CD4-positive, alpha-beta memory T cell (primary cell): ENCODE measurements at regions not wholly inside any gene's neighbourhood (a gene's known extent, or its start where the extent isn't known, plus 50 kb on each side); places are given as distances from the start of the nearest gene placed in this dataset.

Source experiments
- CTCF ChIA-PET: fragments of 350-600 bp; sonication (Branson Sonifier 250); formaldehyde crosslinking; loops from one replicate; lab custom pipeline; 2021; ENCODE audit warnings: inconsistent platforms; ENCODE audit not compliant: partially characterized antibody; lab: Charles Lee
- POLR2A ChIA-PET: fragments of 350-600 bp; sonication (Branson Sonifier 250); formaldehyde crosslinking; loops from one replicate; lab custom pipeline; 2021; ENCODE audit not compliant: partially characterized antibody; lab: Charles Lee
- DNase-seq, 5 donors: peaks; one replicate each; pipeline versions ENCODE4 v3.0.0 to v3.0.0-alpha.2; 2020 to 2022; ENCODE audit warnings: mixed read lengths in 1 of 5
- H3K27ac ChIP-seq: one replicate; pipeline ENCODE4 v1.7.0; 2013; ENCODE audit warnings: low read depth, low read length
- H3K27me3 ChIP-seq: 2 replicates; pipeline ENCODE4 v1.7.0; 2013; ENCODE audit warnings: mild to moderate bottlenecking, low read length, moderate library complexity; ENCODE audit not compliant: insufficient read depth
- H3K36me3 ChIP-seq: 2 replicates; pipeline ENCODE4 v1.7.0; 2013; ENCODE audit warnings: mild to moderate bottlenecking, low read length, moderate library complexity; ENCODE audit not compliant: insufficient read depth
- H3K4me1 ChIP-seq: 2 replicates; pipeline ENCODE4 v1.7.0; 2013; ENCODE audit warnings: mild to moderate bottlenecking, low read length, moderate library complexity; ENCODE audit not compliant: insufficient read depth
- H3K4me3 ChIP-seq, 2 donors: one replicate each; pipeline ENCODE4 v1.7.0; 2013; ENCODE audit warnings: low read length in 2 of 2, mild to moderate bottlenecking in 1 of 2
- H3K9me3 ChIP-seq, 2 donors: one replicate each; pipeline ENCODE4 v1.7.0; 2013; ENCODE audit warnings: low read length in 2 of 2, control low read depth in 1 of 2; ENCODE audit not compliant: control insufficient read depth in 1 of 2
- H3K27ac Mint-ChIP-seq, 7 donors: one replicate each; pipeline ENCODE4 v1.8.0; 2020 to 2021; ENCODE audit warnings: mixed read lengths in 7 of 7, mild to moderate bottlenecking in 6 of 7, inconsistent platforms in 3 of 7, moderate library complexity in 3 of 7
- H3K27me3 Mint-ChIP-seq, 2 donors: one replicate each; pipeline ENCODE4 v1.8.0; 2020 to 2021; ENCODE audit warnings: mixed read lengths in 2 of 2
- H3K36me3 Mint-ChIP-seq, 2 donors: one replicate each; pipeline ENCODE4 v1.8.0; 2020 to 2021; ENCODE audit warnings: mixed read lengths in 2 of 2, inconsistent platforms in 1 of 2, mild to moderate bottlenecking in 1 of 2
- H3K4me1 Mint-ChIP-seq, 4 donors: one replicate each; pipeline ENCODE4 v1.8.0; 2020 to 2021; ENCODE audit warnings: mixed read lengths in 4 of 4, mild to moderate bottlenecking in 1 of 4
- H3K4me3 Mint-ChIP-seq, 8 donors: one replicate each; pipeline ENCODE4 v1.8.0; 2020 to 2021; ENCODE audit warnings: mixed read lengths in 8 of 8, mild to moderate bottlenecking in 7 of 8, moderate library complexity in 6 of 8, inconsistent platforms in 3 of 8
- H3K9me3 Mint-ChIP-seq, 8 donors: one replicate each; pipeline ENCODE4 v1.8.0; 2020 to 2021; ENCODE audit warnings: mixed read lengths in 8 of 8, mild to moderate bottlenecking in 5 of 8, inconsistent platforms in 3 of 8, moderate library complexity in 1 of 8
- intact Hi-C: fragments of 100-400 bp; cut with micrococcal nuclease; formaldehyde crosslinking; loops from one replicate; pipeline ENCODE4 v1.15.1; 2023

GRCh38 chr3:107208100-107208499 is 169.1 kb upstream of the CCDC54 start:
- CTCF ChIA-PET, result interaction anchor here (1.0 to 1.2 kb wide), 2 partner anchors 17 to 337 kb away, joined by 3 read pairs; no protein-coding TSS in a partner anchor

GRCh38 chr3:107208796-107209195 is 168.4 kb upstream of the CCDC54 start:
- H3K27ac ChIP-seq, result no peak overlapping the region
- no peaks in the 10 kb centered on the region for H3K27me3 ChIP-seq
- H3K4me1 Mint-ChIP-seq, result no peaks in the 10 kb centered on the region
- H3K27me3 Mint-ChIP-seq, result peaks cover 2 to 3% of the 10 kb centered on the region in 2 donors
- H3K36me3 Mint-ChIP-seq, result no peaks in the 10 kb centered on the region
- peaks cover 0 to 2% (median 0%) of the 10 kb centered on the region in 8 donors for H3K9me3 Mint-ChIP-seq
- POLR2A ChIA-PET, result no interaction called here
- H3K4me3 ChIP-seq, result no peak overlapping the region
- H3K27ac Mint-ChIP-seq, result no peak overlapping the region
- no peaks in the 10 kb centered on the region for H3K9me3 ChIP-seq
- DNase-seq, result no peak
- H3K4me1 ChIP-seq, result no peaks in the 10 kb centered on the region
- no peaks in the 10 kb centered on the region for H3K36me3 ChIP-seq
- no peak overlapping the region for H3K4me3 Mint-ChIP-seq
- intact Hi-C loops, result no loop called here
- CTCF ChIA-PET, result interaction anchor here (1.2 kb wide), 1 partner anchor 336 kb away, joined by 3 read pairs; no protein-coding TSS in a partner anchor

More at GRCh38 chr3:107208100-107208499, 169.1 kb upstream of the CCDC54 start:
- Mint-ChIP-seq H3K36me3 (no peaks in the 10 kb centered on the region), H3K4me3 (no peak overlapping the region), H3K27me3 (peaks cover 3 to 6% of the 10 kb centered on the region in 2 donors), H3K9me3 (peaks cover 0 to 2% (median 0%) of the 10 kb centered on the region in 8 donors), H3K4me1 (no peaks in the 10 kb centered on the region), H3K27ac (no peak overlapping the region)
- H3K27me3 ChIP-seq, result no peaks in the 10 kb centered on the region
- H3K36me3 ChIP-seq, result no peaks in the 10 kb centered on the region
- H3K4me1 ChIP-seq, result no peaks in the 10 kb centered on the region
- intact Hi-C loops, result no loop called here
- H3K9me3 ChIP-seq, result no peaks in the 10 kb centered on the region
- no peak overlapping the region for H3K27ac ChIP-seq
- DNase-seq, result no peak
- POLR2A ChIA-PET, result no interaction called here
- no peak overlapping the region for H3K4me3 ChIP-seq

GRCh38 chr3:107209302-107209990 is 167.8 kb upstream of the CCDC54 start:
- H3K27me3 ChIP-seq, result no peaks in the 10 kb centered on the region
- H3K36me3 ChIP-seq, result no peaks in the 10 kb centered on the region
- CTCF ChIA-PET, result no interaction called here
- H3K36me3 Mint-ChIP-seq, result no peaks in the 10 kb centered on the region
- no peak for DNase-seq
- H3K4me3 Mint-ChIP-seq, result no peak overlapping the region
- H3K4me3 ChIP-seq, result no peak overlapping the region
- H3K9me3 Mint-ChIP-seq, result peaks cover 0 to 2% (median 0%) of the 10 kb centered on the region in 8 donors
- POLR2A ChIA-PET, result no interaction called here
- no peaks in the 10 kb centered on the region for H3K9me3 ChIP-seq
- H3K27ac ChIP-seq, result no peak overlapping the region
- intact Hi-C loops, result no loop called here
- H3K4me1 Mint-ChIP-seq, result no peaks in the 10 kb centered on the region
- H3K27ac Mint-ChIP-seq, result no peak overlapping the region
- H3K4me1 ChIP-seq, result no peaks in the 10 kb centered on the region
- H3K27me3 Mint-ChIP-seq, result peaks cover 0 to 3% of the 10 kb centered on the region in 2 donors

GRCh38 chr3:107211608-107212007 is 165.6 kb upstream of the CCDC54 start:
- no peak for DNase-seq
- ChIA-PET CTCF (no interaction called here), POLR2A (no interaction called here)
- Mint-ChIP-seq H3K27ac (no peak overlapping the region), H3K4me1 (no peaks in the 10 kb centered on the region), H3K36me3 (no peaks in the 10 kb centered on the region), H3K27me3 (peaks cover 6 to 8% of the 10 kb centered on the region in 2 donors), H3K9me3 (no peaks in the 10 kb centered on the region), H3K4me3 (no peak overlapping the region)
- Histone ChIP-seq H3K4me3 (no peak overlapping the region), H3K27me3 (no peaks in the 10 kb centered on the region), H3K4me1 (no peaks in the 10 kb centered on the region), H3K36me3 (no peaks in the 10 kb centered on the region), H3K9me3 (no peaks in the 10 kb centered on the region), H3K27ac (no peak overlapping the region)
- intact Hi-C loops, result no loop called here

DNA sequence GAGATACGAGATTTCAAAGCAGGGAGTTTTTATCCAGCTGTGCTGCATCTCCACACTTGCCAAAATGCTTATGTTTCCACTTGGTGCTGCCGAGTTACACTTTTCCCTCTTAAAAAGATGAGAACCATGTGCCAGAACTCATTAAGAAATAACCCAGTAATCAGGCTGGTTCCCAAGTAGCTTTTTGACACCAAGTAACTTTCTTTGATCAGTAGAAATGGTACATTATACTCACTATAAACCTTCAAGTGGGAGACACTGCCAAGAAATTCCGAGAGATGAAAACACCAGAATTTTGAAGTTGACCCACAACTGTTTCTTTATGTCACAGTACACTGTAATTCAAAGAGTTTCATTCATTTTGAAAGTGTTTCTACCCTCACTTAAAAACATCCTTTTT is 164.6 kb upstream of the CCDC54 start:
- H3K4me1 Mint-ChIP-seq, result no peaks in the 10 kb centered on the region
- H3K27ac ChIP-seq, result no peak overlapping the region
- no peak for DNase-seq
- CTCF ChIA-PET, result no interaction called here
- H3K4me3 ChIP-seq, result no peak overlapping the region
- no peak overlapping the region for H3K4me3 Mint-ChIP-seq
- H3K9me3 ChIP-seq, result no peaks in the 10 kb centered on the region
- H3K36me3 ChIP-seq, result no peaks in the 10 kb centered on the region
- H3K9me3 Mint-ChIP-seq, result no peaks in the 10 kb centered on the region
- no peaks in the 10 kb centered on the region for H3K36me3 Mint-ChIP-seq
- POLR2A ChIA-PET, result no interaction called here
- H3K4me1 ChIP-seq, result no peaks in the 10 kb centered on the region
- H3K27me3 Mint-ChIP-seq, result peaks cover 6 to 8% of the 10 kb centered on the region in 2 donors
- intact Hi-C loops, result no loop called here
- H3K27me3 ChIP-seq, result no peaks in the 10 kb centered on the region
- H3K27ac Mint-ChIP-seq, result no peak overlapping the region

DNA sequence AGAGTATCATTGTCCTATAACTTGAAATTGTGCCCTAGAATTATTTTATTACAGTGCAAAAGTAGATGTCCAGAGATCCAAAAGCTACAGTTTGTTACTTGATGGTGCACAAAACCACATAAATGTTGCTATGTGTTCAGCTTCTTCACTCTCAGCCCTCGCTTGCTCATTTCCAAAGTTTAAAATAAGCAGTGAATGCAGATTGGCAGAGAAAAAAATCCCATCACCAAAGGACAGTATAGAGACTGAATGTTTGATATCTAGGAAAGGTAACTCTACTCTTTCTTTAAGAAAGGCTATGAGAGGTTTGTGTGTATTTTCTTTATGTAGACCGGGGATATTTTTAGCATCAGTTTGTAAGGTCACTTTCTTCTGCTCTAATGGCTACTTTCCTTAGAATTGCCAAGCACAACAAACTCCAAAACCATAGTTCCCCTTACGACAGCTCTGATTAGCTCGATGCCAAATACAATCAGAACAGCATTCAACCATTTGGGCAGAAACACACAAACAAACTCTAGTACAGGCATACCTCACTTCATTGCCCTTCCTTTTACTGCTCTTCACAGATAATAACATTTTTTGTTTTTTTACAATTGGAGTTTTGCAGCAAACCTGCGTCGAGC is 164.1 kb upstream of the CCDC54 start:
- Mint-ChIP-seq H3K36me3 (no peaks in the 10 kb centered on the region), H3K4me1 (no peaks in the 10 kb centered on the region), H3K27me3 (peaks cover 6 to 8% of the 10 kb centered on the region in 2 donors), H3K27ac (no peak overlapping the region), H3K9me3 (no peaks in the 10 kb centered on the region), H3K4me3 (no peak overlapping the region)
- no peaks in the 10 kb centered on the region for H3K36me3 ChIP-seq
- no peak for DNase-seq
- no peaks in the 10 kb centered on the region for H3K9me3 ChIP-seq
- H3K4me1 ChIP-seq, result no peaks in the 10 kb centered on the region
- no peaks in the 10 kb centered on the region for H3K27me3 ChIP-seq
- no peak overlapping the region for H3K27ac ChIP-seq
- CTCF ChIA-PET, result interaction anchor here (0.7 kb wide), 1 partner anchor 28 kb away, joined by 3 read pairs; no protein-coding TSS in a partner anchor
- POLR2A ChIA-PET, result no interaction called here
- intact Hi-C loops, result no loop called here
- H3K4me3 ChIP-seq, result no peak overlapping the region

GRCh38 chr3:107216229-107216628 is 161.0 kb upstream of the CCDC54 start:
- no peak overlapping the region for H3K4me3 Mint-ChIP-seq
- no peaks in the 10 kb centered on the region for H3K9me3 Mint-ChIP-seq
- H3K9me3 ChIP-seq, result no peaks in the 10 kb centered on the region
- H3K27me3 Mint-ChIP-seq, result peaks cover 5 to 14% of the 10 kb centered on the region in 2 donors
- no peak overlapping the region for H3K27ac ChIP-seq
- no peak overlapping the region for H3K27ac Mint-ChIP-seq
- ChIA-PET POLR2A (no interaction called here), CTCF (interaction anchor here (0.6 kb wide), 1 partner anchor 20 kb away, joined by 3 read pairs; no protein-coding TSS in a partner anchor)
- H3K27me3 ChIP-seq, result no peaks in the 10 kb centered on the region
- no peaks in the 10 kb centered on the region for H3K4me1 ChIP-seq
- no peaks in the 10 kb centered on the region for H3K36me3 ChIP-seq
- no peaks in the 10 kb centered on the region for H3K4me1 Mint-ChIP-seq
- no peak for DNase-seq
- H3K36me3 Mint-ChIP-seq, result no peaks in the 10 kb centered on the region
- intact Hi-C loops, result no loop called here
- H3K4me3 ChIP-seq, result no peak overlapping the region
